ENCODE measurements at regions not wholly inside any gene's neighbourhood (a gene's known extent, or its start where the extent isn't known, plus 50 kb on each side); places are given as distances from the start of the nearest gene placed in this dataset.

DNA sequence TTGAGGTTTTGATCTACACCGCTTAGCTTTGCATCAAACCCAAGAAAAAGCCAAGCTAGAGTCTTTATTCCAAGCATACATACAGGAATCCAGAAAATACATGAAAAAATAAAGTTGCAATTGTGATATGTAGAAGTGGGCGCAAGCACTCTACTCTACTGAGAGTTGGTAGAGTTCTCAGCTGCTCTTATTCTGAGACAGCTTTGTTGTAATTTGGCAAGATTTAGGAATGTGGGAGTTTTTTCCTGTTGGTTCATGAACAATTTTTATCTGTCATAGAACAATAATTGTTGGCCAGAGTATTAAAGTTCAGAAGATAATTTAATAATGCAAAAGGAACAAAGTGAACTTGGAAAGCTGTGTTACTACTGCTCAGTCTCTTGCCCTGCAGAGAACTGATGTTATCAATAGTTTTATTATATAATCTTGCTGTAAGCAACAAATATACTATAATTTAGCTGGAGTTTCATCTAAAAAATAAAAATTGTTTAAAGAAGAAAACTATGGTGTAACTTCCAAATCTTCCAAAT is 302.0 kb upstream of the RND3 start:
- no peak overlapping the region for H2BK5ac ChIP-seq (ENCODE audit: insufficient read length, low read length)
- Mint-ChIP-seq H3K4me3 (no peak overlapping the region), H3K4me1 (peaks cover 0 to 2% of the 10 kb centered on the region in 2 experiments; a peak in 3 of 4 replicates), H3K36me3 (ENCODE audit: insufficient read depth in 1 of 3, low read depth in 3 of 3) (peaks cover 11 to 24% (median 20%) of the 10 kb centered on the region in 3 experiments), H3K27ac (no peak overlapping the region; a peak in 1 of 7 replicates), H3K27me3 (ENCODE audit: low read depth) (no peaks in the 10 kb centered on the region), H3K9me3 (peaks cover 17 to 29% of the 10 kb centered on the region in 2 experiments; a peak in 4 of 5 replicates)
- no peak overlapping the region for H3K27ac ChIP-seq (ENCODE audit: insufficient read length, low read depth, low read length)
- H2BK12ac ChIP-seq (ENCODE audit: insufficient read length, low read depth, low read length) = no peak overlapping the region
- no peak overlapping the region for H2AK5ac ChIP-seq (ENCODE audit: insufficient read length, low read length)
- H3K79me2 ChIP-seq (ENCODE audit: insufficient read depth, low read length) = no peaks in the 10 kb centered on the region
- H3K4me2 ChIP-seq (ENCODE audit: insufficient read depth, insufficient read length, low read length) = no peak overlapping the region
- no peaks in the 10 kb centered on the region for H3K9me3 ChIP-seq (ENCODE audit: control insufficient read depth, low read depth, low read length)
- H3K9ac ChIP-seq (ENCODE audit: extremely low read depth, insufficient read length, low read length) = no peak overlapping the region
- H2BK120ac ChIP-seq (ENCODE audit: low read depth, low read length, poor library complexity, severe bottlenecking) = no peak overlapping the region
- no peak for DNase-seq
- no peaks in the 10 kb centered on the region for H3K27me3 ChIP-seq (ENCODE audit: insufficient read depth, low read length)
- H4K91ac ChIP-seq (ENCODE audit: insufficient read length, low read depth, low read length) = no peak overlapping the region
- H3K56ac ChIP-seq (ENCODE audit: insufficient read length, low read depth, low read length) = no peak overlapping the region
- WGBS (ENCODE audit: extremely low coverage, insufficient read length, low lambda C conversion rate) = no CpG with 5 or more reads among the region's 2 CpGs
- no peak overlapping the region for H3T11ph ChIP-seq (ENCODE audit: low read length)
- no peaks in the 10 kb centered on the region for H3K79me1 ChIP-seq (ENCODE audit: insufficient read depth, low read depth, low read length, poor library complexity, severe bottlenecking)
- no peak overlapping the region for H3K18ac ChIP-seq (ENCODE audit: insufficient read length, low read depth, low read length)
- no peak overlapping the region for H2BK15ac ChIP-seq (ENCODE audit: low read depth, low read length)
- no peak overlapping the region for H2AFZ ChIP-seq (ENCODE audit: low read length)
- no peak overlapping the region for H3K4ac ChIP-seq (ENCODE audit: low read depth, low read length)
- H4K8ac ChIP-seq (replicated peaks; ENCODE audit: insufficient read length, low read depth, low read length) = no peak overlapping the region
- no peak overlapping the region for H2BK20ac ChIP-seq (ENCODE audit: low read depth, low read length, poor library complexity, severe bottlenecking)
- 0 out of 2 replicates have a peak, but pooled peaks cover under 1% of the 10 kb centered on the region for H3K4me1 ChIP-seq (ENCODE audit: insufficient read depth, low read length)
- H3K14ac ChIP-seq (ENCODE audit: insufficient read depth, low read length) = no peak overlapping the region
- H4K5ac ChIP-seq (ENCODE audit: insufficient read length, low read depth, low read length) = no peak overlapping the region
- TF ChIP-seq, protein P1, sequence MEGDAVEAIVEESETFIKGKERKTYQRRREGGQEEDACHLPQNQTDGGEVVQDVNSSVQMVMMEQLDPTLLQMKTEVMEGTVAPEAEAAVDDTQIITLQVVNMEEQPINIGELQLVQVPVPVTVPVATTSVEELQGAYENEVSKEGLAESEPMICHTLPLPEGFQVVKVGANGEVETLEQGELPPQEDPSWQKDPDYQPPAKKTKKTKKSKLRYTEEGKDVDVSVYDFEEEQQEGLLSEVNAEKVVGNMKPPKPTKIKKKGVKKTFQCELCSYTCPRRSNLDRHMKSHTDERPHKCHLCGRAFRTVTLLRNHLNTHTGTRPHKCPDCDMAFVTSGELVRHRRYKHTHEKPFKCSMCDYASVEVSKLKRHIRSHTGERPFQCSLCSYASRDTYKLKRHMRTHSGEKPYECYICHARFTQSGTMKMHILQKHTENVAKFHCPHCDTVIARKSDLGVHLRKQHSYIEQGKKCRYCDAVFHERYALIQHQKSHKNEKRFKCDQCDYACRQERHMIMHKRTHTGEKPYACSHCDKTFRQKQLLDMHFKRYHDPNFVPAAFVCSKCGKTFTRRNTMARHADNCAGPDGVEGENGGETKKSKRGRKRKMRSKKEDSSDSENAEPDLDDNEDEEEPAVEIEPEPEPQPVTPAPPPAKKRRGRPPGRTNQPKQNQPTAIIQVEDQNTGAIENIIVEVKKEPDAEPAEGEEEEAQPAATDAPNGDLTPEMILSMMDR (conservative IDR thresholded peaks at IDR 0.05) = no peak
- H3K23me2 ChIP-seq (ENCODE audit: insufficient read length, low read depth, low read length, poor library complexity, severe bottlenecking) = no peaks in the 10 kb centered on the region
- no peaks in the 10 kb centered on the region for H4K20me1 ChIP-seq (ENCODE audit: control insufficient read depth, insufficient read depth, insufficient read length)
- no peak overlapping the region for H3K23ac ChIP-seq (ENCODE audit: insufficient read length, low read depth, low read length)

Measured in H9 (cell line).